Daoy (cell line): ENCODE measurements at regions not wholly inside any gene's neighbourhood (a gene's known extent, or its start where the extent isn't known, plus 50 kb on each side); places are given as distances from the start of the nearest gene placed in this dataset.
"Not testable (repeated sequence)": the region's sequence is repeated elsewhere in the genome, so short reads cannot be mapped to it uniquely, and the experiment has no call there.

Source experiments
- DNase-seq: peaks from one replicate; pipeline ENCODE4 v3.0.0-alpha.2; 2015; ENCODE audit warnings: low read depth

DNA sequence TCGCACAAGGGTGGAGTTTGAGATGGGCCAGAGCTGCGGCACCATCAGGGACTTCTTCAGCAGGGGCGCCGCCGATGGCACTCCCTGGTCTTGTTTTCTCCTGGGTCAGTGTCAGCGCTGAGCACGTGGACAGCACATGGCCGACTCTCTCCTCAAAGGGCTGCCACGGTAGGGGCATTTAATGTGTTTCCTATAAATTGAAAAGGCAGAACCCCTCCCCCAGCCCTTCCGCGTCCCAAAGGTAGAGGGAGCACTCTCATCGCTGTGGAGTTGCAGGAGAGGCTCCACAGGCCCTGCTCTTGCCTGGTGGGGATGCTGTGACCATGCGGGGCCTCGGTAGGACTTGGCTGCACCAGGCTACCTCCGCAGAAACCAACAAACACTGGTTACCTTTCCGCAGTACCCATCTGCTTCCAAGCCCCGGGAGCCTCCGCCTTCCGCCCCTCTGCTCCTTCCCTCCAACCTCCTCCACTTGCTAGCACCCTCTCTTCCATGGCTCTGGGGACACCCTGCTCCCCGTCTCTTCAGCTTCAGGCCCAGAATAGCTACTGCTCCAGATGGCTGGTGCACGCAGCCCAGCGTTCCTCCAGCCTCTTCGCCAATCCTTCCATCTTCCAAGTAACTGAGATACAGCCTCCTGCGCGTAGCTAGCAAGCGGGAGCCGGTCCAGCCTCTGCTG, 166.3 kb upstream of the ADCY1 start:
- DNase-seq: no peak

GRCh38 chr7:45408409-45408737, 165.8 kb upstream of the ADCY1 start:
- no peak for DNase-seq

DNA sequence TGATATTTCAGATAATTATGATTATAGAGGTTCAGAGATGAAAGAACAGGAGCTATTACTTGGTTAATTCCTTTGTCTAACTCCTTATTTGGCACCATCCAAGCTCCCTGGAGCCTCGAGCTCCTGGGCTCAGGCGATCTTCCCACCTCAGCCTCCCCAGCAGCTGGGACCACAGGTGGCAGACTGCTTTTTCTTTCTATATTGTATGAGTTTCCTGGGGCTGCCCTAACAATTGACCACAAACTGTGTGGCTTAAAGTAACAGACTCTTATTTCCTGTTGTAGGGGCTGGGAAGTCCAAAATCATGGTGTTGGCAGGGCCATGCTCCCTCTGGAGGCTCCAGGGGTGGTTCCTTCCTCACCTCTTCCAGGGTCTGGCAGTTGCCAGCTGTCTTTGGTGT, 163.3 kb upstream of the ADCY1 start:
- DNase-seq: no peak

DNA sequence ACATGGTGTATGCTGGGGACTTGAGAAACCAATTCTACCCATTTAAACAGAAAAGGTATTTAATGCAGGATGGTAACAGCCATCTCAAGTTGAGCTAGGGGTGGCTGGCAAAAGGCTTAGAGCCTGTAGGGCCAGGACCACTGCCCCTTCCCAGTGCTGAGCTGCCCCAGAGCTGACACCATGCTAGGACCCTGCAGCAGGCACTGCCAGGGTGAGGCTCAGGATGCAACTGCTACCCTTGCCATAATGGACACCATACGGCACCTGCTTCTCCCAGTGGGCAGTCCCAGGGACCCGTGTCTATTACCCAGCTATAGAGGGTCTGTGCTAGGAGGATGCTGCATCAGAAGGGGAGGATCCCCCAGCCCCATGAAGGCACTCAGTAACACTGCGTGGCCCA, 160.7 kb upstream of the ADCY1 start:
- DNase-seq: no peak

GRCh38 chr7:45414226-45414625, 159.9 kb upstream of the ADCY1 start:
- no peak for DNase-seq

GRCh38 chr7:45415265-45415664, 158.9 kb upstream of the ADCY1 start:
- DNase-seq: no peak

GRCh38 chr7:45416846-45417245, 157.3 kb upstream of the ADCY1 start:
- no peak for DNase-seq

GRCh38 chr7:45417268-45417667, 156.9 kb upstream of the ADCY1 start:
- no peak for DNase-seq

- no peak for DNase-seq
These were observed 156.4 kb upstream of the ADCY1 start for GRCh38 chr7:45417735-45418134.

DNA sequence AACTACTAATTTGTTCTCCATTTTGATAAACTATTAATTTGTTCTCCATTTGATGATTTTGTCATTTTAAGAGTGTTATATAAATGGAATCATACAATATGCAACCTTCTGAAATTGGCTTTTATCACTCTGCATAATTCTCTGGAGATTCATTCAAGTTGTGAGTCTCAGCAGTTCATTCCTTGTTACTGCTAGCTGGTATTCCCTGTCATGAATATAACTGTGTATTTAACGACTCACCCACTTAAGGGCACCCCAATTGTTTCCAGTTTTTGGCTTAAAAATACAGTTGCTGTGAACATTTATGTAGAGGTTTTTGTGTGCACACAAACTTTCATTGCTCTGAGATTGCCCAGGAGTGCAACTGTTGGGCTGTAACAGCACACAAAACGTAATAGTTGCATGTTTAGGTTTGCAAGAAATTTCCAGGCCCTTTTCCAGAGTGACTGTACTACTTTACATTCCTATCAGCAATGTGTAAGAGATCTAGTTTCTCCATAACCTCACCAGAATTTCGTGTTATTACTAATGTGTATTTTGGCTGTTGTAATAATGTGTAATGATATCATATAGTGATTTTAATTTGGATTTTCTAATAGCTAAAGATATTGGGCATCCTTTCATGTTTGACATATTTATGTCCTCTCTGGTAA, 153.2 kb upstream of the ADCY1 start:
- DNase-seq: no peak

- no peak for DNase-seq
These were observed 152.4 kb upstream of the ADCY1 start for GRCh38 chr7:45421806-45422205.

GRCh38 chr7:45430397-45430796, 143.8 kb upstream of the ADCY1 start:
- no peak for DNase-seq

- DNase-seq: no peak
These were observed 139.9 kb upstream of the ADCY1 start for GRCh38 chr7:45434167-45434784.

GRCh38 chr7:45435131-45435530, 139.0 kb upstream of the ADCY1 start:
- no peak for DNase-seq

DNA sequence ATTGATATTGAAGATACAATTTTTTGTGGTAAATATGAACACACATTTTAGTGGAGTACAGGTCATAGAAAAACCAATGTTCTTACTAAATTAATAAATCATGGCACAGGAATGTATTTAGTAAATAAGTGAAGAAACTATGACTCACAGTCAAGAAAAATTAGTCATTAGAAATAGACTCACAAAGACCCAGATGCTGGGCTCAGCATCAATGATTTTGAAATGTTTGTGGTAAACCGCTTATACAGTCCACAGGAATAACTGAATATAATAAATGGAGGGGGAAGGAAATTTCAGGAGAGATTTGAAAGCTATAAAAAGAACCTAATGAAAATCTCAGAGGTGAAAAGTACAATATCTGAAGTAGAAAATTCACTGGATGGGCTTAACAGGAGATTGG, 138.3 kb upstream of the ADCY1 start:
- DNase-seq: no peak

DNA sequence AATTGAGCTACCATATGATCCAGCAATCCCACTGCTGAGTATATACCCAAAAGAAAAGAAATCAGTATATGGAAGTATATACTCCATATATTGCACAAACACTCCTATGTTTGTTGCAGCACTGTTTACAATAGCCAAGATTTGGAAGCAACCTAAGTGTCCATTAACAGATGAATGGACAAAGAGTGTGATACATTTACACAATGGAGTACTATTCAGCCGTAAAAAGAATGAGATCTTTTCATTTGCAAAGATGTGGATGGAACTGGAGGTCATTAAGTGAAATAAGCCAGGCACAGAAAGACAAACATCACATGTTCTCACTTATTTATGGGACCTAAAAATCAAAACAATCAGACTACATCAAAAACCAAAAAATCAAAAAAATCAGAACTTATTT, 133.4 kb upstream of the ADCY1 start:
- DNase-seq: not testable (repeated sequence)

GRCh38 chr7:45443263-45443662, 130.9 kb upstream of the ADCY1 start:
- DNase-seq: no peak

DNA sequence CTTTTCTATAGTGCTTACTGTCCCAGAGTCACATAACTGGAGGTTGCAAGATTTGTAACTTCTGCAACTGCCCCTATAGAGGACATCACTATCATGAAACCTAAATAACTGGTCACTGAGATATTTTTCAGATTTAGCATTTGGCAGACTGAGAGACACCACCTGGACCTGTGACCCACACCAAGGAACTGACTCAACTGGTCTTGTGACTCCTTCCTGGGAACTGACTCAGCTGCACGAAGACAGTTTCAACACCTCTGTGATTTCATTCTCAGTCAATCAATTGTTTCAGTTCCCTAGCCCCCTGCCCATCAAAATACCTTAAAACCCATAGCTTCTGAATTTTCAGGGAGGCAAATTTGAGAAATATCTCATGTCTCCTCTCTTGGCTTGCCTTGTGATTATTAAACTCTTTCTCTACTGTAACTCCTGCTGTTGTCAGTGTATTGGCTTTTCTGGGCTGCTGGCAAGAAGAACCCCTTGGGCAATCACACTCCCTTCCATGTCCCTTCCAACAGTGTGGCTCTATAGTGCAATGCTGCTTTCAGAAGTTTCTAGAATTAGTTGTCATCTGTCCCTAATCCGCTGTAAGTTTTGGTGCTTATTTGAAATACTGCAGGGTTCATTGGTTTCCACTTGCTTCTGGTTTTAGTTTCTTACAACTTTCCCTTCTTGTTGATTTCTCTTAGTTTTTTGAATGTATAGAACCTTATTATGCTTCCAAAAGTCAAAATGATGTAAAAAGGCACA, 127.8 kb upstream of the ADCY1 start:
- no peak for DNase-seq

DNA sequence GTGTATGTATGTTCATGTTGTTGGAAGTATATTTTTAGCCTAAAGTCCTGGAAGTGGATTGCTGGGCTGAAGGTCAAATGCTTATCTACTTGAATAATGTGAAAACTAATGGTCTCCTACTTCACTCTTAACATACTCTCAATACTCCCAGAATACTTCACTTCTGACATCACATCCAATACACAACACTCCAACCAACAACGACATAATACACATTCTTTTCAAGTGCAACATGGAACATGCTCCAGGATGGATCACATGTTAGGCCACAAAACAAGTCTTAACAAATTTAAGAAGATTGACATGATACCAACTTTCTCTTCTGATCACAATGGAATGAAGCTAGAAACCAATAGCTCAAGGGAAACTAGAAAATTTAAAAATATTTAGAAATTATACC, 126.9 kb upstream of the ADCY1 start:
- DNase-seq: no peak

DNA sequence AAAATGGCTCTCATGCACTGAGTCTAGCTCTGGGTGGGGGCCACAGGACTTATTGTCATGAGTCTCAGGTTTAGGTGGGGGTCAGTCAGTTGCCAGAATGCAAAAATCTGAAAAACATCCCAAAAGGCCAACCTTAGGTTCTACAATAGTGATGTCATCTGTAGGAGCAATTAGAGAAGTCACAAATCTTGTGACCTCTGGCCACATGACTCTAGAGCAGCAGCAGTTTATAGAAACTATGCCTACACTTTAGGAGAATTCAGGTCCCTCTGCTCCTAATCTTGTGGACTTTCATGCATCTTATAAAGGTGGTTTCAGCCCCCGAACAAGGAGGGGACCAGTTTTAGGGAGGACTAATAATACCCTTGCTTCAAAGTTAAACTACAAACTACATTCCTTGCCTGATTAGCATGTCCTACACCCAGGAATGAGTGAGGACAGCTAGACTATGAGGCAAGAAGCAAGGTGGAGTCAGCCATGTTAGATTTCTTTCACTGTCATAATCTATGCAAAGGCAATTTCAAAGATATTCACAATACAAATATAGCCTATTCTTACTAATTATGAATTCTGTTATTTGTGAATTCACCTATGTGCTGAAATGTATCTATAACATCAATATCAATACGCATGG, 123.5 kb upstream of the ADCY1 start:
- DNase-seq: no peak

- no peak for DNase-seq
These were observed 122.7 kb upstream of the ADCY1 start for GRCh38 chr7:45451342-45452035.

DNA sequence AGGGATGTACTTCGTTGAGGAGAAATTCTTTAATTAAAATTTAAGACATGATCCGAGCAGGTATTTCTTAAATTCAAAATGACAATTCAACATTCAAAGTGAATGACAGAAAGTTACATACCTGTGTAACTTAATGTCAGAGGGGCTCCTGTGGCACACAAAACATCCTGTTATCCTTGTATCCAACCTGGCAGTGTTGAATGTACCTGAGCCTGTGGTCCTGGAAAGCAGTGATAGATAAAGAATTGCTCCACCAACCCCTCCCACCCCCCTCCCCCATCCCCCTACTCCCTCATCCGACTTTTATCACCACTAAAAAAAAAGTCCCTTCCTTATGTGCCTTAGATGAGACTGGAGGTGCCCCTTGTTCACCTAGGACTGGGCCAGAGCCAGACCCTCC, 119.4 kb upstream of the ADCY1 start:
- no peak for DNase-seq
